Activated CD4-positive, alpha-beta T cell treated with anti-CD3 and anti-CD28 coated beads, Interleukin-2, amount 10 ng/mL, durations not matched to agents 24 days and 14 days (primary cell): ENCODE measurements at regions not wholly inside any gene's neighbourhood (a gene's known extent, or its start where the extent isn't known, plus 50 kb on each side); places are given as distances from the start of the nearest gene placed in this dataset.
"Not testable (repeated sequence)": the region's sequence is repeated elsewhere in the genome, so short reads cannot be mapped to it uniquely, and the experiment has no call there.

Source experiments
- DNase-seq: peaks from one replicate; pipeline ENCODE4 v3.0.0; 2022
- H3K27ac Mint-ChIP-seq: one replicate; pipeline ENCODE4 v1.8.0; 2022; ENCODE audit warnings: mild to moderate bottlenecking, mixed read lengths
- H3K27me3 Mint-ChIP-seq: one replicate; pipeline ENCODE4 v1.8.0; 2022; ENCODE audit warnings: mixed read lengths
- H3K36me3 Mint-ChIP-seq: one replicate; pipeline ENCODE4 v1.8.0; 2022; ENCODE audit warnings: low read depth, mild to moderate bottlenecking, mixed read lengths
- H3K4me1 Mint-ChIP-seq: one replicate; pipeline ENCODE4 v1.8.0; 2021; ENCODE audit warnings: mixed read lengths
- H3K4me3 Mint-ChIP-seq: one replicate; pipeline ENCODE4 v1.8.0; 2022; ENCODE audit warnings: mild to moderate bottlenecking, moderate library complexity, mixed read lengths
- H3K9me3 Mint-ChIP-seq: one replicate; pipeline ENCODE4 v1.8.0; 2021; ENCODE audit warnings: mixed read lengths
- intact Hi-C: fragments of 100-400 bp; cut with micrococcal nuclease; formaldehyde crosslinking; loops from one replicate; pipeline ENCODE4 v1.15.1; 2023

- Mint-ChIP-seq H3K9me3 (no peaks in the 10 kb centered on the region), H3K36me3 (no peaks in the 10 kb centered on the region), H3K27me3 (no peaks in the 10 kb centered on the region), H3K27ac (no peak overlapping the region), H3K4me3 (no peak overlapping the region), H3K4me1 (no peaks in the 10 kb centered on the region)
- DNase-seq = no peak
- intact Hi-C loops = loop anchor here (5.0 kb wide), 1 partner anchor 579 kb away; the partner anchor contains the start of gene SPRY2
Measured at GRCh38 chr13:80921541-80921940, 580.6 kb upstream of the SPRY2 start.

- H3K4me1 Mint-ChIP-seq = no peaks in the 10 kb centered on the region
- no peaks in the 10 kb centered on the region for H3K36me3 Mint-ChIP-seq
- H3K27me3 Mint-ChIP-seq = no peaks in the 10 kb centered on the region
- no peak for DNase-seq
- H3K27ac Mint-ChIP-seq = no peak overlapping the region
- H3K9me3 Mint-ChIP-seq = no peaks in the 10 kb centered on the region
- intact Hi-C loops = no loop called here
- H3K4me3 Mint-ChIP-seq = no peak overlapping the region
Measured at GRCh38 chr13:80906860-80907259, 565.9 kb upstream of the SPRY2 start.

- Mint-ChIP-seq H3K4me3 (no peak overlapping the region), H3K4me1 (no peaks in the 10 kb centered on the region), H3K27ac (no peak overlapping the region), H3K9me3 (no peaks in the 10 kb centered on the region), H3K27me3 (no peaks in the 10 kb centered on the region), H3K36me3 (no peaks in the 10 kb centered on the region)
- intact Hi-C loops = no loop called here
- no peak for DNase-seq
Measured at GRCh38 chr13:80904386-80904785, 563.5 kb upstream of the SPRY2 start.

- no peaks in the 10 kb centered on the region for H3K9me3 Mint-ChIP-seq
- no peaks in the 10 kb centered on the region for H3K36me3 Mint-ChIP-seq
- intact Hi-C loops = no loop called here
- H3K4me1 Mint-ChIP-seq = no peaks in the 10 kb centered on the region
- no peak for DNase-seq
- H3K27ac Mint-ChIP-seq = no peak overlapping the region
- H3K27me3 Mint-ChIP-seq = no peaks in the 10 kb centered on the region
- no peak overlapping the region for H3K4me3 Mint-ChIP-seq
Measured at GRCh38 chr13:80903911-80904310, 563.0 kb upstream of the SPRY2 start.

- Mint-ChIP-seq H3K27ac (no peak overlapping the region), H3K27me3 (no peaks in the 10 kb centered on the region), H3K4me3 (no peak overlapping the region), H3K9me3 (no peaks in the 10 kb centered on the region), H3K4me1 (no peaks in the 10 kb centered on the region), H3K36me3 (no peaks in the 10 kb centered on the region)
- no peak for DNase-seq
- intact Hi-C loops = no loop called here
Measured at GRCh38 chr13:80901530-80901929, 560.6 kb upstream of the SPRY2 start.

GRCh38 chr13:80901111-80901510 lies 560.2 kb upstream of the SPRY2 start:
- H3K4me1 Mint-ChIP-seq = no peaks in the 10 kb centered on the region
- intact Hi-C loops = no loop called here
- no peak for DNase-seq
- H3K27me3 Mint-ChIP-seq = no peaks in the 10 kb centered on the region
- H3K36me3 Mint-ChIP-seq = no peaks in the 10 kb centered on the region
- no peak overlapping the region for H3K27ac Mint-ChIP-seq
- H3K9me3 Mint-ChIP-seq = no peaks in the 10 kb centered on the region
- no peak overlapping the region for H3K4me3 Mint-ChIP-seq

- intact Hi-C loops = no loop called here
- Mint-ChIP-seq H3K27ac (no peak overlapping the region), H3K4me1 (no peaks in the 10 kb centered on the region), H3K36me3 (no peaks in the 10 kb centered on the region), H3K4me3 (no peak overlapping the region), H3K27me3 (no peaks in the 10 kb centered on the region), H3K9me3 (no peaks in the 10 kb centered on the region)
- no peak for DNase-seq
Measured at GRCh38 chr13:80900561-80900960, 559.6 kb upstream of the SPRY2 start.

- not testable (repeated sequence) for H3K9me3 Mint-ChIP-seq
Measured at GRCh38 chr13:80897641-80898040, 556.7 kb upstream of the SPRY2 start.

GRCh38 chr13:80894917-80895316 lies 554.0 kb upstream of the SPRY2 start:
- intact Hi-C loops = no loop called here
- H3K27ac Mint-ChIP-seq = no peak overlapping the region
- H3K9me3 Mint-ChIP-seq = no peaks in the 10 kb centered on the region
- H3K36me3 Mint-ChIP-seq = no peaks in the 10 kb centered on the region
- no peaks in the 10 kb centered on the region for H3K4me1 Mint-ChIP-seq
- H3K27me3 Mint-ChIP-seq = no peaks in the 10 kb centered on the region
- DNase-seq = no peak
- H3K4me3 Mint-ChIP-seq = no peak overlapping the region

More at GRCh38 chr13:80897641-80898040, 556.7 kb upstream of the SPRY2 start:
- H3K27ac Mint-ChIP-seq, intact Hi-C loops, H3K27me3 Mint-ChIP-seq, H3K4me3 Mint-ChIP-seq, DNase-seq, H3K4me1 Mint-ChIP-seq, H3K36me3 Mint-ChIP-seq: not testable (repeated sequence)

GRCh38 chr13:80889829-80890228 lies 548.9 kb upstream of the SPRY2 start:
- H3K4me1 Mint-ChIP-seq = no peaks in the 10 kb centered on the region
- H3K4me3 Mint-ChIP-seq = no peak overlapping the region
- no peaks in the 10 kb centered on the region for H3K36me3 Mint-ChIP-seq
- no peak overlapping the region for H3K27ac Mint-ChIP-seq
- no peaks in the 10 kb centered on the region for H3K9me3 Mint-ChIP-seq
- H3K27me3 Mint-ChIP-seq = no peaks in the 10 kb centered on the region
- DNase-seq = no peak
- intact Hi-C loops = no loop called here

- intact Hi-C loops = no loop called here
- no peak for DNase-seq
- Mint-ChIP-seq H3K27me3 (no peaks in the 10 kb centered on the region), H3K4me3 (no peak overlapping the region), H3K4me1 (no peaks in the 10 kb centered on the region), H3K36me3 (no peaks in the 10 kb centered on the region), H3K27ac (no peak overlapping the region), H3K9me3 (no peaks in the 10 kb centered on the region)
Measured at GRCh38 chr13:80888390-80888789, 547.5 kb upstream of the SPRY2 start.

GRCh38 chr13:80884056-80884785 lies 543.3 kb upstream of the SPRY2 start:
- Mint-ChIP-seq H3K36me3 (no peaks in the 10 kb centered on the region), H3K4me3 (no peak overlapping the region)

GRCh38 chr13:80883545-80883944 lies 542.6 kb upstream of the SPRY2 start:
- H3K36me3 Mint-ChIP-seq = no peaks in the 10 kb centered on the region
- intact Hi-C loops = no loop called here
- no peaks in the 10 kb centered on the region for H3K27me3 Mint-ChIP-seq
- H3K4me1 Mint-ChIP-seq = no peaks in the 10 kb centered on the region
- no peak overlapping the region for H3K4me3 Mint-ChIP-seq
- DNase-seq = no peak
- no peak overlapping the region for H3K27ac Mint-ChIP-seq
- no peaks in the 10 kb centered on the region for H3K9me3 Mint-ChIP-seq

More at GRCh38 chr13:80884056-80884785, 543.3 kb upstream of the SPRY2 start:
- Mint-ChIP-seq H3K4me1 (no peaks in the 10 kb centered on the region), H3K27me3 (no peaks in the 10 kb centered on the region), H3K9me3 (no peaks in the 10 kb centered on the region), H3K27ac (no peak overlapping the region)
- intact Hi-C loops = no loop called here
- no peak for DNase-seq

- Mint-ChIP-seq H3K36me3 (no peaks in the 10 kb centered on the region), H3K27me3 (no peaks in the 10 kb centered on the region), H3K4me1 (no peaks in the 10 kb centered on the region), H3K9me3 (no peaks in the 10 kb centered on the region), H3K27ac (no peak overlapping the region), H3K4me3 (no peak overlapping the region)
- intact Hi-C loops = no loop called here
- DNase-seq = no peak
Measured at GRCh38 chr13:80881942-80882445, 541.1 kb upstream of the SPRY2 start.

GRCh38 chr13:80881495-80881894 lies 540.6 kb upstream of the SPRY2 start:
- Mint-ChIP-seq H3K27me3 (no peaks in the 10 kb centered on the region), H3K9me3 (no peaks in the 10 kb centered on the region), H3K36me3 (no peaks in the 10 kb centered on the region), H3K4me1 (no peaks in the 10 kb centered on the region), H3K27ac (no peak overlapping the region), H3K4me3 (no peak overlapping the region)
- no peak for DNase-seq
- intact Hi-C loops = no loop called here
